Lung (tissue), 11 donors: ENCODE measurements at regions not wholly inside any gene's neighbourhood (a gene's known extent, or its start where the extent isn't known, plus 50 kb on each side); places are given as distances from the start of the nearest gene placed in this dataset.
"Not testable (repeated sequence)": the region's sequence is repeated elsewhere in the genome, so short reads cannot be mapped to it uniquely, and the experiment has no call there.

Experiments used
- ATAC-seq: fragments of 200-7000 bp; cut with Tn5 transposase; one replicate; pipeline ENCODE4 v1.9.1; 2020; ENCODE audit warnings: moderate number of reproducible peaks; ENCODE audit not compliant: insufficient read depth, low FRiP score
- DNase-seq, 3 donors: peaks; one replicate each; pipeline ENCODE4 v3.0.0-alpha.2; 2013 to 2017
- H3K27ac ChIP-seq, 2 donors: one replicate each; pipeline ENCODE4 v1.5.1; 2013; ENCODE audit warnings: mild to moderate bottlenecking in 2 of 2, moderate library complexity in 2 of 2, control low read depth in 1 of 2, inconsistent platforms in 1 of 2, low read depth in 1 of 2, low read length in 1 of 2
- H3K27me3 ChIP-seq, 3 donors: one replicate each; pipeline ENCODE4 v1.5.1; 2013; ENCODE audit warnings: low read length in 2 of 3; ENCODE audit not compliant: control insufficient read depth in 3 of 3, insufficient read depth in 3 of 3
- H3K36me3 ChIP-seq, 4 donors: one replicate each; pipeline ENCODE4 v1.5.1; 2013; ENCODE audit warnings: low read length in 4 of 4, mild to moderate bottlenecking in 1 of 4, moderate library complexity in 1 of 4; ENCODE audit not compliant: control insufficient read depth in 4 of 4, insufficient read depth in 4 of 4
- H3K4me1 ChIP-seq, 5 donors: one replicate each; pipeline ENCODE4 v1.5.1; 2013; ENCODE audit warnings: low read length in 5 of 5, mild to moderate bottlenecking in 2 of 5, moderate library complexity in 1 of 5; ENCODE audit not compliant: control insufficient read depth in 5 of 5, insufficient read depth in 5 of 5
- H3K4me3 ChIP-seq: one replicate; pipeline ENCODE4 v1.5.1; 2013; ENCODE audit warnings: mild to moderate bottlenecking, control low read depth, moderate library complexity
- H3K9ac ChIP-seq, 2 donors: one replicate each; pipeline ENCODE4 v1.5.1; 2013; ENCODE audit warnings: low read length in 2 of 2, control low read depth in 1 of 2; ENCODE audit not compliant: insufficient read depth in 1 of 2
- H3K9me3 ChIP-seq, 4 donors: one replicate each; pipeline ENCODE4 v1.5.1; 2013; ENCODE audit warnings: low read length in 3 of 4, mild to moderate bottlenecking in 1 of 4, moderate library complexity in 1 of 4; ENCODE audit not compliant: control insufficient read depth in 4 of 4, insufficient read depth in 3 of 4
- WGBS, 2 donors: extraction: QIAGEN DNeasy Blood & Tissue Kit; methylation state at CpG; one replicate each; pipeline ENCODE4 v1.1.7; 2013; 5-methylcytosine and 5-hydroxymethylcytosine counted together
- TF ChIP-seq, protein P1 (sequence below): IDR thresholded peaks from 2 replicates; pipeline ENCODE4 v1.5.1; 2012; ENCODE audit warnings: mild to moderate bottlenecking; ENCODE audit errors: control extremely low read depth, extremely low read depth
- donor health status: control.
- donor health status: control.
- donor health status: Bipolar disorder and iron deficiency.
- donor health status: healthy.
- donor health status: DM: yes; HTN: yes; CAD: no.

DNA sequence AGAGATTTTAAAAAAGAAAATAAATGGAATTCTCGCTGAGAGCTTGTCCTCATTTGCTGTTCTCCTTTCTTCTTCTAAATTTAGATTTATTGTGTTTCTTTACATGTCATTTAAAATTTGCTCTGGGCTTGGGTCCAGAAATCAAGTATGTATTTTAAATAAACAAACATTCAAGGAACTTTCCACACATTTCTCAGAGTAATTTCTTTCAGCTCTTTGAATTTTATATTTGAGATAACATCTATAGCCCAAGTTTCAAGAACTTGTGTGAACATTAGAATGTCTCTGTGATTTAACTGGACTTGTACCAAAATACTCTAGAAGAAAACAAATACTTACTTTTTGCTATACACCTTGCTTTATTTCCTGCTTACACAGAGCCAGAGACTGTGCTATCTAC, 192.3 kb downstream of the TMEM200A start:
- TF ChIP-seq, protein P1, sequence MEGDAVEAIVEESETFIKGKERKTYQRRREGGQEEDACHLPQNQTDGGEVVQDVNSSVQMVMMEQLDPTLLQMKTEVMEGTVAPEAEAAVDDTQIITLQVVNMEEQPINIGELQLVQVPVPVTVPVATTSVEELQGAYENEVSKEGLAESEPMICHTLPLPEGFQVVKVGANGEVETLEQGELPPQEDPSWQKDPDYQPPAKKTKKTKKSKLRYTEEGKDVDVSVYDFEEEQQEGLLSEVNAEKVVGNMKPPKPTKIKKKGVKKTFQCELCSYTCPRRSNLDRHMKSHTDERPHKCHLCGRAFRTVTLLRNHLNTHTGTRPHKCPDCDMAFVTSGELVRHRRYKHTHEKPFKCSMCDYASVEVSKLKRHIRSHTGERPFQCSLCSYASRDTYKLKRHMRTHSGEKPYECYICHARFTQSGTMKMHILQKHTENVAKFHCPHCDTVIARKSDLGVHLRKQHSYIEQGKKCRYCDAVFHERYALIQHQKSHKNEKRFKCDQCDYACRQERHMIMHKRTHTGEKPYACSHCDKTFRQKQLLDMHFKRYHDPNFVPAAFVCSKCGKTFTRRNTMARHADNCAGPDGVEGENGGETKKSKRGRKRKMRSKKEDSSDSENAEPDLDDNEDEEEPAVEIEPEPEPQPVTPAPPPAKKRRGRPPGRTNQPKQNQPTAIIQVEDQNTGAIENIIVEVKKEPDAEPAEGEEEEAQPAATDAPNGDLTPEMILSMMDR: no peak
- DNase-seq: peak in 2 of 3 donors; percentile 14 to 18

GRCh38 chr6:130559166-130559565, 193.3 kb downstream of the TMEM200A start:
- no peak for ATAC-seq
- TF ChIP-seq, protein P1: no peak
- Histone ChIP-seq H3K27ac (no peak overlapping the region), H3K36me3 (no peaks in the 10 kb centered on the region), H3K27me3 (no peaks in the 10 kb centered on the region), H3K9ac (no peak overlapping the region), H3K4me3 (no peak overlapping the region), H3K9me3 (no peaks in the 10 kb centered on the region), H3K4me1 (no peaks in the 10 kb centered on the region)
- 75 to 90% methylated on average over 1 of the region's 1 CpG for WGBS, 2 donors
- DNase-seq: no peak

More for the DNA sequence above, 192.3 kb downstream of the TMEM200A start:
- Histone ChIP-seq H3K9ac (no peak overlapping the region), H3K27ac (no peak overlapping the region), H3K36me3 (no peaks in the 10 kb centered on the region), H3K27me3 (no peaks in the 10 kb centered on the region), H3K4me1 (no peaks in the 10 kb centered on the region), H3K9me3 (no peaks in the 10 kb centered on the region), H3K4me3 (no peak overlapping the region)
- 48 to 59% methylated on average over 1 of the region's 1 CpG for WGBS, 2 donors
- ATAC-seq: no peak

DNA sequence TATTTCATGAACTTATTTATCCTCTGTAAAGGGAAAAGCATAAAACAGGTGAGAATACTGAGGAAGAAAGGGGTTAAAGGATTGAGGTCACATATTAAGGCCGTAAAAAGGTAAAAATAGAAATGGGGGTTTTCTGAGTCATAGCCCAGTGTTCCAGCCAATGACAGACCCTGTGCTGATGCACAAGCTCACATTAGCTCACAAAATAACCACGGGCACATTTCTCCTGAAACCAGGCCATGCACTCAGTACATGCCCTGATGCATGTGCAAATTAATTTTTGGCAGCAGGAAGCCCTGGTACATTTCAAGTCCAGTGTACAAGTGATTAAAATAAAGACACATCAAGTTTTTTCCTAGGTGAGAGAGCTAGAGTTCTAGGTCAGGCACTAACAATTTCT, 194.4 kb downstream of the TMEM200A start:
- TF ChIP-seq, protein P1: no peak
- no peak for ATAC-seq

GRCh38 chr6:130561159-130561558, 195.3 kb downstream of the TMEM200A start:
- not testable (repeated sequence) for ATAC-seq, H3K27ac ChIP-seq, H3K4me3 ChIP-seq, H3K9me3 ChIP-seq, H3K36me3 ChIP-seq, DNase-seq, H3K4me1 ChIP-seq, H3K9ac ChIP-seq, H3K27me3 ChIP-seq
- 49 to 54% methylated on average over 2 of the region's 2 CpGs for WGBS, 2 donors

More for the DNA sequence above, 194.4 kb downstream of the TMEM200A start:
- Histone ChIP-seq H3K27me3 (no peaks in the 10 kb centered on the region), H3K4me3 (no peak overlapping the region), H3K4me1 (no peaks in the 10 kb centered on the region), H3K9me3 (no peaks in the 10 kb centered on the region), H3K9ac (no peak overlapping the region), H3K36me3 (no peaks in the 10 kb centered on the region), H3K27ac (no peak overlapping the region)
- WGBS, 2 donors: 77 to 90% methylated on average over 2 of the region's 2 CpGs
- DNase-seq: no peak
